ENCODE measurements at regions not wholly inside any gene's neighbourhood (a gene's known extent, or its start where the extent isn't known, plus 50 kb on each side); places are given as distances from the start of the nearest gene placed in this dataset.
"Not testable (repeated sequence)": the region's sequence is repeated elsewhere in the genome, so short reads cannot be mapped to it uniquely, and the experiment has no call there.

DNA sequence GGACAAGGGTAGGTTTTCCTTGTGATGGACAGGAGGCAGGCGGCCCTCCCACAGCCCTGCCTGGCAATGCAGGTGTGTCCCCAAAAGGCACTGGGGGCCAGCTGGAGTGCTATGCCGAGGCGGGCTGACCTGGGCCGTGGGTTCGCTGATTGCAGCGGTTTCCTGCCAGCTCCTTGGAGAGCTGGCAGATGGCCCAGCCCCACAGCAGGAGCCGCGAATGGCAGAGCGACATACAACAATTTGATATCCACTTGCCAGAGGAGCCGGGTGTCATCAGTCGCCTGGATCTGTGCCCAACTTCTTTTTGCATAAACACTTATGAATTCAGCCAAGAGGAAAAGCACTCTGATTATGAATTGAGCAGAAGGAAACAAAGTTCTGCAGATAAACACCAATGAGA lies 210.8 kb upstream of the FRG2C start:
- H3K9me3 Mint-ChIP-seq; H3K27me3 Mint-ChIP-seq (ENCODE audit: low read depth); H3K27ac Mint-ChIP-seq; H3K36me3 Mint-ChIP-seq (ENCODE audit: low read depth); H3K4me3 Mint-ChIP-seq: not testable (repeated sequence)
- peaks cover 11% of the 10 kb centered on the region for H3K4me1 Mint-ChIP-seq

GRCh38 chr3:75453839-75454238 lies 210.3 kb upstream of the FRG2C start:
- H3K27ac Mint-ChIP-seq; H3K36me3 Mint-ChIP-seq (ENCODE audit: low read depth): not testable (repeated sequence)
- H3K4me1 Mint-ChIP-seq = peaks cover 11% of the 10 kb centered on the region

GRCh38 chr3:75474530-75474929 lies 189.6 kb upstream of the FRG2C start:
- H3K27me3 Mint-ChIP-seq (ENCODE audit: low read depth); H3K36me3 Mint-ChIP-seq (ENCODE audit: low read depth); H3K4me3 Mint-ChIP-seq; H3K9me3 Mint-ChIP-seq; H3K27ac Mint-ChIP-seq; H3K4me1 Mint-ChIP-seq: not testable (repeated sequence)

More at GRCh38 chr3:75453839-75454238, 210.3 kb upstream of the FRG2C start:
- H3K9me3 Mint-ChIP-seq; H3K27me3 Mint-ChIP-seq (ENCODE audit: low read depth); H3K4me3 Mint-ChIP-seq: not testable (repeated sequence)

DNA sequence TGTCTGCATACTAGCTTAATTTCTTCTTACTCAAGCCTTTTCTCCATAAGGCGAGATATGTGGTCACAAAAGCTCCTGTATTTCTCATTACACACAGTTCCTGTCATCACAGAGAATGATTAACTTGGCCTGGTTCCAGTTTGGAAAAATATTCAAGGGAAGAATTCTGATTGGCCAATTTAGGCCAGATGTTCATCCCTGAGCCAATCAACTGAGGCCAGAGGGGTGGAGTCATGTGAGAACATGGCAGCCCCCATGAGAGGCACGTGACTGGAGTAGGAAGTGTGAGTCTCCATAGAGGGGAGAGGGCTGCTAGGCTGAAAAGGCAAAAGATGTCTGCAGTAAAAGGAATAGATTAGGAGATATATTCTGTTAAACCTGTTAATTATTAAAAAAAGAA lies 167.5 kb upstream of the FRG2C start:
- H3K36me3 Mint-ChIP-seq (ENCODE audit: low read depth); H3K4me1 Mint-ChIP-seq; H3K27me3 Mint-ChIP-seq (ENCODE audit: low read depth); H3K27ac Mint-ChIP-seq; H3K9me3 Mint-ChIP-seq; H3K4me3 Mint-ChIP-seq: not testable (repeated sequence)

DNA sequence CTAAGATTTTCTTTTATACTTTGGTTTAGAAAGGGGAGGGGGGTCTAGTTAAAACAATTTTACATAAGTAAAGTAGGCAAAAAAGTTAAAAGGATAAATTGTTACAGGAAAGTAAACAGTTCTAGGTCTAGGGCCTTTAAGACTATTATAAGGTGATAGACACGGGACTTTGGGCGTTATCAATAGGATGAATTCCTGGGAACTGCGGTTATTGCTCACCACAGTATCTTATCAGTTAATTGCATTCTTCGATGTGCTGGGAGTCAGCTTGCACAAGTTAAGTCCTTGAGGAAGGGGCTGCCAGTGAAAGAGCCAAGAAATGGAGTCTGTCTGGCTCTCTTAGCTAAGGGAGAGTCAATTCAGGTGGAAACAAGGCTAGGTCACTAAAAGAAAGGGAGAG lies 163.8 kb upstream of the FRG2C start:
- peaks cover 28% of the 10 kb centered on the region for H3K4me1 Mint-ChIP-seq
- not testable (repeated sequence) for H3K36me3 Mint-ChIP-seq (ENCODE audit: low read depth); H3K9me3 Mint-ChIP-seq; H3K27ac Mint-ChIP-seq; H3K4me3 Mint-ChIP-seq; H3K27me3 Mint-ChIP-seq (ENCODE audit: low read depth)

DNA sequence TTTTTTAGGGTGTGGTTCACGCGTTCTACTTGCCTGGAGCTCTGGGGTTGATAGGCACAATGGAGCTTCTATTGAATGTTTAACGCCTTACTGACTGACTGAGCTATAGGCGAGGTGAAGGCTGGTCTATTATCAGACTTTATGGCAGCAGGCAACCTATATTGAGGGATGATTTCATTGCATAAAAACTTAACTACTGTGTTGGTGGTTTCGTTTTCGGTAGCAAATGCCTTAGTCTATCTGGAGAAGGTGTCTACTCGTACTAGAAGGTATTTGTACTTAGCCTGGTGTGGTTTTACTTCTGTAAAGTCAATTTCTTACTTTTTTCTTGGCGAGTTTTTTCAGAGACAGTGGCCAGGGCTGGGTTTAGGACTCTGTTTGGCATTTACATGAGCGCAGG lies 162.0 kb upstream of the FRG2C start:
- Mint-ChIP-seq H3K4me3 (peak overlapping the region in 2 of 3 experiments; percentile 70 to 75), H3K27ac (peak overlapping the region; percentile 72 to 94 (median 92)), H3K4me1 (peaks cover 28% of the 10 kb centered on the region)
- H3K27me3 Mint-ChIP-seq (ENCODE audit: low read depth); H3K9me3 Mint-ChIP-seq; H3K36me3 Mint-ChIP-seq (ENCODE audit: low read depth): not testable (repeated sequence)

GRCh38 chr3:75502769-75503756 lies 161.1 kb upstream of the FRG2C start:
- TF ChIP-seq, protein P1, sequence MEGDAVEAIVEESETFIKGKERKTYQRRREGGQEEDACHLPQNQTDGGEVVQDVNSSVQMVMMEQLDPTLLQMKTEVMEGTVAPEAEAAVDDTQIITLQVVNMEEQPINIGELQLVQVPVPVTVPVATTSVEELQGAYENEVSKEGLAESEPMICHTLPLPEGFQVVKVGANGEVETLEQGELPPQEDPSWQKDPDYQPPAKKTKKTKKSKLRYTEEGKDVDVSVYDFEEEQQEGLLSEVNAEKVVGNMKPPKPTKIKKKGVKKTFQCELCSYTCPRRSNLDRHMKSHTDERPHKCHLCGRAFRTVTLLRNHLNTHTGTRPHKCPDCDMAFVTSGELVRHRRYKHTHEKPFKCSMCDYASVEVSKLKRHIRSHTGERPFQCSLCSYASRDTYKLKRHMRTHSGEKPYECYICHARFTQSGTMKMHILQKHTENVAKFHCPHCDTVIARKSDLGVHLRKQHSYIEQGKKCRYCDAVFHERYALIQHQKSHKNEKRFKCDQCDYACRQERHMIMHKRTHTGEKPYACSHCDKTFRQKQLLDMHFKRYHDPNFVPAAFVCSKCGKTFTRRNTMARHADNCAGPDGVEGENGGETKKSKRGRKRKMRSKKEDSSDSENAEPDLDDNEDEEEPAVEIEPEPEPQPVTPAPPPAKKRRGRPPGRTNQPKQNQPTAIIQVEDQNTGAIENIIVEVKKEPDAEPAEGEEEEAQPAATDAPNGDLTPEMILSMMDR (IDR thresholded peaks at IDR 0.05; ENCODE audit: unreplicated experiment in 3 of 3) = peak; percentile 11 to 34 (median 29)
- Mint-ChIP-seq H3K27ac (peak overlapping the region; percentile 72 to 94 (median 92)), H3K4me1 (peaks cover 28% of the 10 kb centered on the region), H3K4me3 (peak overlapping the region; percentile 55 to 75 (median 70))
- H3K9me3 Mint-ChIP-seq; H3K36me3 Mint-ChIP-seq (ENCODE audit: low read depth); H3K27me3 Mint-ChIP-seq (ENCODE audit: low read depth): not testable (repeated sequence)

DNA sequence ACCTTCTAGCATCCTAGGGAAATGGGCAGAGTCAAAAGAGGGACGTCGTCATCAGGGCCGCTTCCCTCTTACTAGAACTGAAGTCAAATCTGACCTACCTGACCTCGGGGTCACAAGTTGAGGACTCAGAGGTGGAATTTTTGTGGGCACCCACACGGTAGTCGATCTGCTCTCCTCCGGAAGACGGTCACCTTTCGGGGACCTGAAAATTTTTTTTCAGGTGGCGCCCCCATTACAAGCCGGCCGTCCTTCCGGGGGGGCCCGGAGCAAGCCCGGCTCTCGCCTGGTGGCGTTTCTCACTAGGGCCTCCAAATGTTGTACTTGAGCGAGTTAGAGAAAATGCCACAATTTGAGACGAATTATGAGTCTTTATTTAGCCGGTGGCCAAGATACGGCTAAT lies 157.5 kb upstream of the FRG2C start:
- TF ChIP-seq, protein P1 (IDR thresholded peaks at IDR 0.05; ENCODE audit: unreplicated experiment in 3 of 3) = no peak
- H3K4me3 Mint-ChIP-seq = no peak overlapping the region
- H3K4me1 Mint-ChIP-seq = peaks cover 21% of the 10 kb centered on the region
- peaks cover 3% of the 10 kb centered on the region for H3K27me3 Mint-ChIP-seq (ENCODE audit: low read depth)
- no peak overlapping the region for H3K27ac Mint-ChIP-seq
- H3K36me3 Mint-ChIP-seq (ENCODE audit: low read depth) = peaks cover 3% of the 10 kb centered on the region
- H3K9me3 Mint-ChIP-seq = peaks cover 14% of the 10 kb centered on the region

GRCh38 chr3:75507956-75508355 lies 156.2 kb upstream of the FRG2C start:
- H3K9me3 Mint-ChIP-seq = peaks cover 20% of the 10 kb centered on the region
- H3K4me3 Mint-ChIP-seq; H3K36me3 Mint-ChIP-seq (ENCODE audit: low read depth); H3K27me3 Mint-ChIP-seq (ENCODE audit: low read depth); H3K27ac Mint-ChIP-seq; H3K4me1 Mint-ChIP-seq: not testable (repeated sequence)

GRCh38 chr3:75527657-75528056 lies 136.5 kb upstream of the FRG2C start:
- not testable (repeated sequence) for H3K27ac Mint-ChIP-seq; H3K4me1 Mint-ChIP-seq; H3K27me3 Mint-ChIP-seq (ENCODE audit: low read depth); H3K36me3 Mint-ChIP-seq (ENCODE audit: low read depth); H3K4me3 Mint-ChIP-seq
- peaks cover 45% of the 10 kb centered on the region for H3K9me3 Mint-ChIP-seq
